GDM1 (cell line): ENCODE measurements at regions not wholly inside any gene's neighbourhood (a gene's known extent, or its start where the extent isn't known, plus 50 kb on each side); places are given as distances from the start of the nearest gene placed in this dataset.

Experiments
- DNase-seq: peaks from one replicate; lab custom pipeline; 2025; lab: John Stamatoyannopoulos, UW

- DNase-seq: no peak
Observed at GRCh38 chr22:26847046-26847445, 189.7 kb downstream of the MIAT start.

DNA sequence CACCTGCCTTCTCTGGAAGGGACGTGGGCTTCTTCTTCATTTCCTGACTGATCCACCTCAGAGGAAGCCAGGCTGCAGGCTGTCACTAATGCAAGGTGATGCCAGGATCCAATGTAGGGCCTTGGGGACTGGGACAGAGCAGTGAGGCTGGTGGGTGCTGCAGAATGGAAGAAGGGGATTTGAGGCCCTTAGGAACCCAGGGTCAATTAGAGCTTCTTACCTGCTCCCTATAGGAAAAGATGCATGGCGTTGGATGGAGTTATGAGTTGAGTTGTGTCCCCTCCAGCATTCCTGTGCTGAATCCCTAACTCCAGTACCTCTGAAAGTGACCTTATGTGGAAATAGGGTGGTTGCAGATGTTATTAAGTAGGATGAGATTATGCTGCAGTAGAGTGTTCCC lies 190.4 kb downstream of the MIAT start:
- DNase-seq: no peak

GRCh38 chr22:26848244-26848920 lies 191.0 kb downstream of the MIAT start:
- no peak for DNase-seq

GRCh38 chr22:26849575-26849974 lies 192.2 kb downstream of the MIAT start:
- DNase-seq: no peak

DNA sequence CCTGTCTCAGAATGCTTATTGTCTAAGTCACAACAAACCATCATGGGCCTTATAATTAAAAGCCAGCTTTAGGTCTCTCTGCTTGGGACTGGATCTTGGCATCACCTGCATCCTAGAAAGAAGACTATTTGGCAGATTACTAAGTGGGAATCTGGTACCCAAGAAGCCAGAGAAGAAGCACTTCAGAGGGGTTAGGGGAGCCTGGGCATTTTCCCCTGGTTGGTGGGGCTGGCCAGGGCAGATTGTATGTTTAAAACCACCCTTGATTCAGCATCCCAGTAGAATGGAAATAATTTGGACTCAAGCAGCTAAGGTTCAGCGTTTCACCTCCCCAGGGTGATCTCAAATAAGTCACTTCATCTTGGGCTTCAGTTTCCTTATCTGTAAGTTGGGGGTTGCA lies 193.7 kb downstream of the MIAT start:
- DNase-seq: no peak

DNA sequence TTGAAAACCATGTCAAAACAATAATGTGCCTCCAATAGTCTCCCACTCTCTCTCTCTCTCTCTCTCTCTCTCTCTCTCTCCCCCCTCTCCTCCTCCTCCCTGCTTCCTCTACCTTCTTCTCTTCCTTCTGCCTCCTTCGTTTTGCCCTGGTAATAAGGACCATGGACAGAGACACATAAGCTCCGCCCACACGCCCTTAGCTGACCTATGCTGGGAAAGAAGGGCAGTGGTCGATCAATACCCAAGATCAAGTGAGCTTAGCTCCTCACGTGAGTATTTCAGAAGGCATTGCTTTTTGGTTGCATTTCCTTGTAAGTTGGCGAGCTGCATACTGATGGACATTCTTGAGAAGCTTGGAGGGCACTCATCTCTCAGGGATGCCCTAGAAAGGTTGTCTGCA lies 194.8 kb downstream of the MIAT start:
- no peak for DNase-seq

DNA sequence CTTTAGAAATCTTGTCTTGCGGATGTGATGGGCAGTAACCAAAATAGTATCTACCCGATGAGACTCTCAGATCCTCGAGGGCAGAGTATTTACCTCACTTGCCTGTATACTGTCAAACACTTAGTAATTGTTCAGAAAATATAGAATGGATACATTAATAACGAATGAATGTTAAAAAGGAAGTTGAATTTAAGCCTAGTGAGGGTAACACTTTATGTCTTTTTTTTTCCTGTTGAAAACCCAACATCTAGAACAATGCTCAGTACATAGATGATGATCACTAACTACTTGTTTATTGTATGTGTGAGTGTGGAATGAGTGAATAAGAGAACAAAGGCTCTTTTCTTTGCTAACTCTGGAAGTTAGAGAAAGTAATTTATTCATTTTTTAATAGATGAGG lies 195.7 kb downstream of the MIAT start:
- DNase-seq: no peak

- no peak for DNase-seq
Observed at GRCh38 chr22:26853495-26853894, 196.1 kb downstream of the MIAT start.

DNA sequence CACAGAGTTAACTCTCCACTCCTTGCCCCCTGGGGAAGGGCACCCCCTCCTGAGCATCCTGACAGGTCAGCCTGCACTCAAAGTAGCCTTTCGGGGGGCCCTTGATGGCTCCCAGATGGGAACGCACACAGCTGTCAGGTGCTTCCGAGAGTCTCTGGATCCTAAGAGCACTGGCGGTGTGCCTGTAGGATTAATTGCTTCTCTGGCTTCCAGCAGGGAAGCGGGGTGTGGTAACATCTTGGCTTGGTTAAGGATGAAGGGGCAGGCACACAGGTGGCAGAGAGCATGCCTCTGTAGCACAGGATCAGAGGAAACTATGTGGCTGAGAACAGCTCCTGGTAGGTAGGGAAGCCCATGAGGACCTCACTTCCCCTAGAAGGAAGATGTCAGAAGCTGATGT lies 199.8 kb downstream of the MIAT start:
- no peak for DNase-seq

GRCh38 chr22:26860301-26860700 lies 202.9 kb downstream of the MIAT start:
- no peak for DNase-seq

DNA sequence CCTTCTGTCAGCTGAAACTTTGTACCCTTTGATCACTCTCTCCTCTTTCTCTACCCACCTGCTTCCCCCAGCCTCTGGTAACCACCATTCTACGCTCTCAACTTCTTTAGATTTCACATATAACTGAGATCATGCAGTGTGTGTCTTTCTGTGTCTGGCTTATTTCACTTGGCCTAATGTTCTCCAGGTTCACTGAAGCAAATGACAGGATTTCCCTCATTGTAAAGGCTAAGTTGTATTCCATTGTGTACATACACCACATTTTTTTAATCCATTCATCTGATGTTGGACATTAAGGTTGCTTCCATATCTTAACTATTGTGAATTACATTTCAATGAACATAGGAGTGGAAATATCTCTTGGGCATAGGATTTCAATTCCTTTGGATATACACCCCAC lies 207.6 kb downstream of the MIAT start:
- no peak for DNase-seq

DNA sequence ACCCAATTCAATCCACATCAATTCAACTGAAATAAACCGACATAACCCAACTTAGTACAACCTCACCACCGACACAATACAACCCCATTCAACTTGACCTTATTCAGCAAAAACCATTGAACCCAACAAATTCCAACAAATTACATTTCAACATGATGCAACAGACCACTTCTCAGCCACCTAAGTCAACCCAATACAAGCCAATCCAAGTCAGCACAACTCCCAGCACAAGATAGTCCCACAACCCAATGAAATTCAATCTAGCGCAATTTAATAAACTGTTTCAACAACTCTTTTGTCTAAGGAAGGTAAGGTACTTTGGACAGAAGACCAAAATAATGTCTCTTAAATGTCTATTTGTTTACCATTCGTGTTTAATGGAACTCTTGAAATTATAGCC lies 226.0 kb downstream of the MIAT start:
- no peak for DNase-seq

DNA sequence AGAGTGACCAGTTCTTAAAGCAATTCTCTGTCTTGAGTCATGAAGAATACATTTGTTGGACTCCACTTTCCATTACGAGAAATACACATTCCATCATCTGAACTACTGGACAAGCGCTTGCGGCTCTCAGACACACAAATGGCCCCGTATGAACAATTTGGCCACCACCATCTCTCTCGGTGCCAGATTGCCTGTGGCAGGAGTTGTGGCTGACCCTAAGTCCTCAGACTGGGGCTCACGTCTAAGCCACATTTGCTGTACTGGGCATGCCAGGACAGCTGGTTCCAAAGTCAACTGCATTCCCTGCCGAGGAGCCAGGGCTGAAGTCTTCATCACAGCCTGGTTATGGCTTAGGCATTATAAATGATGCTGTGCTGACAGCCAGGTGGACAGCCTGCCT lies 227.5 kb downstream of the MIAT start:
- no peak for DNase-seq

DNA sequence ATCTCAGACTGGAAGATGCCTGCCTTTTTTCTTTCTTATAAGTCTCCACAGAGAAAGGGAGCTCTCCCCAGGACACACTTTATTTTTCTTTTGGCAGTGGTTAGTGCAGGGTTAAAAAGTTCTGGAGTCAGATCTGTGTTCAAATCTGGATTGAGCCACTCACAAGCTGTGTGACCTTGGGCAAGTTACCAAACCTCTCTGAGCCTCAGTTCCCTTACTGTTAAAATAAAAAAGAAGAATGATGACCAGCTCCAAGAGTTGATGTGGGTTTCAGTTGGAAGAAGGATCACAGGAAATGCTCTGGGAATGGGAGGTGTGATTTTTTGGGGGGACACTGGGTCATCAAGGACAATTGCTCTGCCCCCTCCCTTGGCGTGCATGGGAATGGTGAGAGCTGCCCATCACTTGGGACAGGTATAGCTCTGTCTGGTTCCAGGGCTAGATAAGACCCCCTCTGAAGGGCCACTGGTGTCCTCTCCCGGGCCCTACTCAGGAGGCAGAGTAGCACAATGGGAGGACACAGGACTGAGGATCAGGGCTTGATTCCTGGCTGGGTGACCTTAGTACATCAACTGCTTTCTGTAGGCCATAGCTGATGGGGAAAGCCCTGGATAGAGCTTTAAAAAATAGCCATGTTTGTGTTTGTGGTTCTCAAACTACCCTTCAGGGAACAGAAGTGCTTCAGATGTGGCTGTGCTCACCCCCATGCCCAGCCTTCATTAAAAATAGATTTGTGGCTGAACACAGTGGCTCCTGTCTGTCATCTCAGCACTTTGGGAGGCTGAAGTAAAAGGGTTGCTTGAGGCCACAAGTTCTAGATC lies 228.3 kb downstream of the MIAT start:
- no peak for DNase-seq

DNA sequence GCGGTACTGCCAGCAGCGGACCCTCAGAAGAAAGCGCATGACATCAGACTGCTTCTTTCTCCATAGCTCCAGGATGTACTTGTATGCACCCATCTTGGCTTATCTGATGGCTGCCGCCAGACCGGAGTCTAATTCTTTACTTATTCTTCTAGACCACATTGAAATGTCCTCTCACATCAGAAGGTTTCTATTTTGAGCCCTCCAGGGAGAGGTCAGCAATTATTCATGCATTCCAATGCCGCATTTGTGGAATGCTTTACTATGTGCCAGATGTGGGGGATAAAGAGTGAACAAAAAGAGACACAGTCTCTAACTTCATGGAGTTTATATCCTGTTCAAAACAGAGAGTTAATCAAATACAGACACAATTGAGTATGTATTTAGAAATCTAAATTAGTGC lies 230.1 kb downstream of the MIAT start:
- no peak for DNase-seq

GRCh38 chr22:26887916-26888315 lies 230.5 kb downstream of the MIAT start:
- no peak for DNase-seq

DNA sequence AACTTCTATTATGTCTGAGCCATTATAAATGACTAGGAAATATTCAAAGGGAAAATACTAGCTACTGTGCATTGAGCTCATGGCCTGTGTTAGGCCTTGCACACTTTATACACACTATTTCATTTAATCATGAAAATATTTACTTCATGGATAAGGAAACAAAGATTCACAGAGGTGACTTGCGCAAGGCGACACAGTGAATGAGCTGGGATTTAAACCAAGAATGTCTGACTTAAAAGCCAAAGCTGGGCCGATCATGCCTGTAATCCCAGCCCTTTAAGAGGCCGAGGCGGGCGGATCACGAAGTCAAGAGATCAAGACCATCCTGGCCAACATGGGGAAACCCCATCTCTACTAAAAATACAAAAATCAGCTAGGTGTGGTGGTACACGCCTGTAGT lies 231.5 kb downstream of the MIAT start:
- DNase-seq: no peak

DNA sequence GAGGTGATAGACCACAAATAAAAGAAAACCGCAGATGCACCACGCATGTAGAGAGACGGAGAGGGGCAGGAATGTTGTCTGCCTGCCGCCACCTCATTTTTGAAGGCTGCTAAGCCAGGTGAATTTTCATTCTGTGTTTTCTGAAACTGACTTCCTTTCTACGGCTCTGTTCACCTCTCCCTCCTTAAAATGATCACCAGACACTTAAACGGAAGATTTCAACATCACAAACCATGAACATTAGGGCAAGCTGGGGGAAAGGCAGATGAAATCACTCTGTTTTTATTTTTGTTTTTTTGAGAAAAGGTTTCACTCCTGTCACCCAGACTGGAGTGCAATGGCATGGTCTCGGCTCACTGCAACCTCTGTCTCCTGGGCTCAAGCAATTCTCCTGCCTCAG lies 232.4 kb downstream of the MIAT start:
- DNase-seq: no peak

DNA sequence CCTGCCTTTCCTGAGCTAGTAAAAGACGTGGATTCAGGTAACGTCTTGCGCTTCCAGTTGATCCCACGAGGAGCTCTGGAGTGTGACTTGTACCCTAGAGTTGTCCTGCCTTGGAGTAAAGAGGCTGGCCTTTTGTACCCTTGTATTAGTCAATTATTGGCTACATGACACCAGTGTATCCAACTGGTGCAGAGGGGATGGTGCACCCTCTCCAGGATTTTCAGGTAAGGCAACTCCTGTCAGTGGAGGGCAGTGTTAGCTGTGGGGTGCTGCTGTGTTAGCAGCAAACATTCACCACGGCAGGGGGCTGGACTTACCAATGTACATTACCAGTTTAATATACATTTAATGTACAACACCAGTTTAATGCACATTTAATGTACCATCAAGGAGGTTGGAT lies 233.5 kb downstream of the MIAT start:
- DNase-seq: no peak

- DNase-seq: no peak
Observed at GRCh38 chr22:26891429-26891828, 234.0 kb downstream of the MIAT start.

DNA sequence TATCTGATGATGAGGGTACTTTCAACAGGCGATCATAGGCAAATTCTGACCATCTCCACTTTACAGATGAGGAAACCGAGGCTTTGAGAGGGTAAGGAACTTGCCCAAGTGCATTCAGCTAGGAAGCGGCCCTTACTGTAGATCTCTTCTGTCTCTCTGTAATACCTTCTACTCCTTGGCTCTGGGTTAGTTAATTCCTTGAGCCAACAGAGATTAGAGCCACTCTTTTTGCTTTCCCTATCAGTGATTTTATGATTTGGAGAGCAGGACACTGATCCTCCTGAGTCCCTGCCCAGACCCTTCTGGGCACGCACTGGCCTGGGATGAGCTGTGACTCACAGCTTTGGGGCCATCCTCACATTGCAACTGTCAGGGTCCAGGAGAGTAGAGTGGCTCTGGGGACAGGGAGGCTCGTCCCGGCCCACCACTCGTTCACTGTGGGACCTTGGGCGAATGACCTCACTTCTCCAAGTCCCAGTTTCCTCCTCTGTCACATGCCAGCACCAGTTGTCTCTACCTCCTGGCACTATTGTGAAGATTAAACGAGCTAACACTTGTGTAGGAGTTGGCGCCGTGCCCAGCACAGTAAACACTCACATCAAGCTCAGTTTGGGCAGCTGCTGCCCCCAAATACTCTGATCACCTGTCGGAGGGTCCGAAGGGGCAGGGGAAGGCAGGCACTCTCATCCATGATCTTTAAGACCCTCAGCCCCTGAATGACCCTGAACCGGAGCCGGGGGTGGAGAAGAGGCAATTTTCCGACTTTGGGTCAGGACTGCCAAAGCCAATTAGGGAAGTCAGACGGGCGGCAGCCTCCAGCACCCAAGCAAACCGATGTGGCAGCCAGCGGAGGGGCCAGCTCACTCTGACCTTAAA lies 235.0 kb downstream of the MIAT start:
- DNase-seq: no peak

- no peak for DNase-seq
Observed at GRCh38 chr22:26893173-26894110, 236.1 kb downstream of the MIAT start.
